NOMO-1 treated with dmso at 0.1 percent for 144 hours (cell line): ENCODE measurements at regions not wholly inside any gene's neighbourhood (a gene's known extent, or its start where the extent isn't known, plus 50 kb on each side); places are given as distances from the start of the nearest gene placed in this dataset.

ENCODE experiments used
- DNase-seq: peaks from one replicate; lab custom pipeline; 2025; ENCODE audit not compliant: unreplicated experiment; lab: John Stamatoyannopoulos, UW

GRCh38 chr12:107318806-107319532 lies 225.6 kb upstream of the CRY1 start:
- DNase-seq: peak; percentile 38

GRCh38 chr12:107319533-107320032 lies 226.2 kb upstream of the CRY1 start:
- DNase-seq: no peak

GRCh38 chr12:107320033-107320928 lies 226.9 kb upstream of the CRY1 start:
- DNase-seq: no peak

- DNase-seq: peak; percentile 22
These were observed 227.7 kb upstream of the CRY1 start for GRCh38 chr12:107320929-107321631.

GRCh38 chr12:107322063-107322462 lies 228.7 kb upstream of the CRY1 start:
- peak; percentile 82 for DNase-seq

- DNase-seq: no peak
These were observed 231.8 kb upstream of the CRY1 start for GRCh38 chr12:107325075-107325608.

GRCh38 chr12:107326237-107326636 lies 232.9 kb upstream of the CRY1 start:
- no peak for DNase-seq

GRCh38 chr12:107327651-107328182 lies 234.4 kb upstream of the CRY1 start:
- DNase-seq: no peak

- peak; percentile 83 for DNase-seq
These were observed 235.2 kb upstream of the CRY1 start for GRCh38 chr12:107328442-107329133.

- DNase-seq: peak; percentile 77
These were observed 236.4 kb upstream of the CRY1 start for GRCh38 chr12:107329569-107330324.

GRCh38 chr12:107330831-107331431 lies 237.6 kb upstream of the CRY1 start:
- no peak for DNase-seq

- no peak for DNase-seq
These were observed 238.1 kb upstream of the CRY1 start for GRCh38 chr12:107331471-107331870.

GRCh38 chr12:107331912-107332311 lies 238.6 kb upstream of the CRY1 start:
- no peak for DNase-seq

GRCh38 chr12:107332743-107333142 lies 239.4 kb upstream of the CRY1 start:
- DNase-seq: no peak

- no peak for DNase-seq
These were observed 242.6 kb upstream of the CRY1 start for GRCh38 chr12:107335802-107336570.

GRCh38 chr12:107336695-107337094 lies 243.3 kb upstream of the CRY1 start:
- DNase-seq: no peak

- no peak for DNase-seq
These were observed 244.2 kb upstream of the CRY1 start for GRCh38 chr12:107337346-107338095.

- DNase-seq: no peak
These were observed 246.1 kb upstream of the CRY1 start for GRCh38 chr12:107339487-107339886.
